ENCODE measurements at regions not wholly inside any gene's neighbourhood (a gene's known extent, or its start where the extent isn't known, plus 50 kb on each side); places are given as distances from the start of the nearest gene placed in this dataset.

DNA sequence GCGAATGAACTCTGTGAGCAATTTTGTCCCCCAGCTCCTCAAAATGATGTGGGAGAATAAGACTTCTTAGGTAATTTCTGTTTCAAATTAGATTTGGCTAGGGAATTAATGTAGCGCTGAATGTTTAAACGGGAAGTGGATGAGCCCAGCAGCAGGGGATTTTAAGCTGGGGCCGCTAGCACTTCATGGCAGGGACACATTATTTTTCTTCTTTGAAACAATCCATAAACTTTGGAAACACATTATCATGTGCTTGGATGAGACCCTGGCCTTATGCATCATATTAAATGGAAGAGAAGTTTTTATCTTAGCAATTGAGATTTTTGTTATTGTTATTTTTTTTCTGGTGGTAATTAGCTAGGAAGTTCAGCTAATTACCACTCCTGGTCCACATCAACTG is 74.2 kb upstream of the FUCA2 start:
- TF ChIP-seq EZH2phosphoT487 (IDR thresholded peaks at IDR 0.05; ENCODE audit: borderline replicate concordance, low read length) (no peak), EZH2 (IDR thresholded peaks at IDR 0.05; ENCODE audit: low read length, unreplicated experiment) (no peak)
- TF ChIP-seq, protein P1, sequence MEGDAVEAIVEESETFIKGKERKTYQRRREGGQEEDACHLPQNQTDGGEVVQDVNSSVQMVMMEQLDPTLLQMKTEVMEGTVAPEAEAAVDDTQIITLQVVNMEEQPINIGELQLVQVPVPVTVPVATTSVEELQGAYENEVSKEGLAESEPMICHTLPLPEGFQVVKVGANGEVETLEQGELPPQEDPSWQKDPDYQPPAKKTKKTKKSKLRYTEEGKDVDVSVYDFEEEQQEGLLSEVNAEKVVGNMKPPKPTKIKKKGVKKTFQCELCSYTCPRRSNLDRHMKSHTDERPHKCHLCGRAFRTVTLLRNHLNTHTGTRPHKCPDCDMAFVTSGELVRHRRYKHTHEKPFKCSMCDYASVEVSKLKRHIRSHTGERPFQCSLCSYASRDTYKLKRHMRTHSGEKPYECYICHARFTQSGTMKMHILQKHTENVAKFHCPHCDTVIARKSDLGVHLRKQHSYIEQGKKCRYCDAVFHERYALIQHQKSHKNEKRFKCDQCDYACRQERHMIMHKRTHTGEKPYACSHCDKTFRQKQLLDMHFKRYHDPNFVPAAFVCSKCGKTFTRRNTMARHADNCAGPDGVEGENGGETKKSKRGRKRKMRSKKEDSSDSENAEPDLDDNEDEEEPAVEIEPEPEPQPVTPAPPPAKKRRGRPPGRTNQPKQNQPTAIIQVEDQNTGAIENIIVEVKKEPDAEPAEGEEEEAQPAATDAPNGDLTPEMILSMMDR (conservative IDR thresholded peaks at IDR 0.05; ENCODE audit: low read depth, low read length), result no peak
- Histone ChIP-seq H3K9me2 (replicated peaks; ENCODE audit: low read length) (no peaks in the 10 kb centered on the region), H3K4me3 (ENCODE audit: low read length) (no peak overlapping the region), H3K9ac (ENCODE audit: low read length) (no peak overlapping the region), H2AFZ (ENCODE audit: low read length) (no peak overlapping the region), H4K20me1 (ENCODE audit: low read length) (no peaks in the 10 kb centered on the region), H3F3A (ENCODE audit: low read length, unreplicated experiment) (no peaks in the 10 kb centered on the region), H3K4me1 (ENCODE audit: insufficient read depth, low read length) (peaks cover 19% of the 10 kb centered on the region), H3K27ac (ENCODE audit: low read length) (no peak overlapping the region), H3K27me3 (ENCODE audit: low read length) (no peaks in the 10 kb centered on the region), H3K4me2 (ENCODE audit: low read length) (no peak overlapping the region), H3K9me3 (ENCODE audit: low read length) (no peaks in the 10 kb centered on the region), H3K79me2 (ENCODE audit: low read length) (no peaks in the 10 kb centered on the region), H3K36me3 (ENCODE audit: low read depth, low read length) (no peaks in the 10 kb centered on the region)
- ATAC-seq (no peak), DNase-seq (no peak)
- POLR2A ChIA-PET (ENCODE audit: unreplicated experiment), result no interaction called here
- intact Hi-C loops (cut with micrococcal nuclease), result no loop called here
- BruUV-seq (replicated peaks), result no TSS peak
- CTCF ChIA-PET, result no interaction called here

DNA sequence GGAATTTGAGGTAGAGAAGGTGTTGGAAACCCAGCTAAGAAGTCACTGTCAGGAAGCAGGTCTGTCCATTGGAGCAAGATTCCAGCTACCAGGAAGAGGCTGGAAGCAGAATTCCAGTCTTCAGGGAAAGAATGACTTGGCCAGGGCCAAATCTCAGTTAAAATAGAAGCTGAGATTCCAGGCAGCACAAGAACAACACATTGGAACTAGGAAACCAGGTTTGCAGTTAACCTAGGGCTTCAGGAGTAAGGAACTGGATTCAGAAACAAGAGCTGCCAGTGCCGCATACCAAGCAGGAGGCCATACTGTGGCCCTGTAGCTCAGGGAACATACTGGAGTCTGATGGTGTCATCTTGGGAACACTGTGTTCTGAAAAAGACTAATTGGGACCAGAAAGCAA is 73.7 kb upstream of the FUCA2 start:
- H3K9me3 ChIP-seq (ENCODE audit: low read length), result no peaks in the 10 kb centered on the region
- BruUV-seq (replicated peaks), result no TSS peak
- no peaks in the 10 kb centered on the region for H3K9me2 ChIP-seq (replicated peaks; ENCODE audit: low read length)
- intact Hi-C loops (cut with micrococcal nuclease), result no loop called here
- no peaks in the 10 kb centered on the region for H3F3A ChIP-seq (ENCODE audit: low read length, unreplicated experiment)
- no peak for DNase-seq
- no peak overlapping the region for H3K27ac ChIP-seq (ENCODE audit: low read length)
- ChIA-PET CTCF (no interaction called here), POLR2A (ENCODE audit: unreplicated experiment) (interaction anchor here (0.6 kb wide), 1 partner anchor 574 kb away, joined by 5 read pairs; no protein-coding TSS in a partner anchor)
- H3K4me2 ChIP-seq (ENCODE audit: low read length), result no peak overlapping the region
- no peaks in the 10 kb centered on the region for H3K27me3 ChIP-seq (ENCODE audit: low read length)
- H3K36me3 ChIP-seq (ENCODE audit: low read depth, low read length), result no peaks in the 10 kb centered on the region
- no peak overlapping the region for H3K9ac ChIP-seq (ENCODE audit: low read length)
- H3K79me2 ChIP-seq (ENCODE audit: low read length), result no peaks in the 10 kb centered on the region
- peaks cover 19% of the 10 kb centered on the region for H3K4me1 ChIP-seq (ENCODE audit: insufficient read depth, low read length)
- no peak overlapping the region for H2AFZ ChIP-seq (ENCODE audit: low read length)
- ATAC-seq, result no peak
- no peak overlapping the region for H3K4me3 ChIP-seq (ENCODE audit: low read length)
- no peak for TF ChIP-seq EZH2 (IDR thresholded peaks at IDR 0.05; ENCODE audit: low read length, unreplicated experiment)
- TF ChIP-seq, protein P1 (conservative IDR thresholded peaks at IDR 0.05; ENCODE audit: low read depth, low read length), result no peak
- no peak for TF ChIP-seq EZH2phosphoT487 (IDR thresholded peaks at IDR 0.05; ENCODE audit: borderline replicate concordance, low read length)
- H4K20me1 ChIP-seq (ENCODE audit: low read length), result no peaks in the 10 kb centered on the region

GRCh38 chr6:143583542-143584327 is 72.2 kb upstream of the FUCA2 start:
- Histone ChIP-seq H4K20me1 (ENCODE audit: low read length) (no peaks in the 10 kb centered on the region), H3K4me1 (ENCODE audit: insufficient read depth, low read length) (peaks cover 28% of the 10 kb centered on the region), H3K9me2 (replicated peaks; ENCODE audit: low read length) (no peaks in the 10 kb centered on the region), H3K27ac (ENCODE audit: low read length) (no peak overlapping the region), H2AFZ (ENCODE audit: low read length) (no peak overlapping the region), H3F3A (ENCODE audit: low read length, unreplicated experiment) (no peaks in the 10 kb centered on the region), H3K4me2 (ENCODE audit: low read length) (no peak overlapping the region), H3K27me3 (ENCODE audit: low read length) (no peaks in the 10 kb centered on the region), H3K36me3 (ENCODE audit: low read depth, low read length) (no peaks in the 10 kb centered on the region), H3K4me3 (ENCODE audit: low read length) (no peak overlapping the region), H3K9me3 (ENCODE audit: low read length) (no peaks in the 10 kb centered on the region), H3K79me2 (ENCODE audit: low read length) (no peaks in the 10 kb centered on the region), H3K9ac (ENCODE audit: low read length) (no peak overlapping the region)
- ATAC-seq, result no peak
- POLR2A ChIA-PET (ENCODE audit: unreplicated experiment), result no interaction called here
- TF ChIP-seq EZH2phosphoT487 (IDR thresholded peaks at IDR 0.05; ENCODE audit: borderline replicate concordance, low read length) (no peak), EZH2 (IDR thresholded peaks at IDR 0.05; ENCODE audit: low read length, unreplicated experiment) (no peak)
- TF ChIP-seq, protein P1 (conservative IDR thresholded peaks at IDR 0.05; ENCODE audit: low read depth, low read length), result no peak
- intact Hi-C loops (cut with micrococcal nuclease), result no loop called here
- no TSS peak for BruUV-seq (replicated peaks)
- DNase-seq, result no peak
- CTCF ChIA-PET, result no interaction called here
